Liver (tissue), 8 donors: ENCODE measurements at regions not wholly inside any gene's neighbourhood (a gene's known extent, or its start where the extent isn't known, plus 50 kb on each side); places are given as distances from the start of the nearest gene placed in this dataset.

ENCODE experiments used
- DNase-seq: peaks from one replicate; pipeline ENCODE4 v3.0.0-alpha.2; 2017; ENCODE audit warnings: low spot score
- H3K27ac ChIP-seq, 2 donors: one replicate each; pipeline ENCODE4 v1.7.0; 2013; ENCODE audit warnings: inconsistent platforms in 2 of 2, low read length in 2 of 2, control low read depth in 1 of 2, low read depth in 1 of 2, mild to moderate bottlenecking in 1 of 2
- H3K27me3 ChIP-seq, 4 donors: one replicate each; pipeline versions ENCODE4 v1.6.1 to v1.7.0; 2013; ENCODE audit warnings: low read length in 3 of 4, inconsistent platforms in 1 of 4, mild to moderate bottlenecking in 1 of 4, moderate library complexity in 1 of 4; ENCODE audit not compliant: control insufficient read depth in 4 of 4, insufficient read depth in 4 of 4
- H3K36me3 ChIP-seq, 4 donors: one replicate each; pipeline versions ENCODE4 v1.6.1 to v1.7.0; 2013; ENCODE audit warnings: low read length in 3 of 4, mild to moderate bottlenecking in 3 of 4, low read depth in 1 of 4, moderate library complexity in 1 of 4; ENCODE audit not compliant: control insufficient read depth in 4 of 4, insufficient read depth in 3 of 4
- H3K4me1 ChIP-seq, 4 donors: one replicate each; pipeline versions ENCODE4 v1.6.1 to v1.7.0; 2013; ENCODE audit warnings: low read length in 3 of 4, mild to moderate bottlenecking in 3 of 4, moderate library complexity in 1 of 4; ENCODE audit not compliant: control insufficient read depth in 4 of 4, insufficient read depth in 4 of 4
- H3K4me3 ChIP-seq, 3 donors: one replicate each; pipeline versions ENCODE4 v1.6.1 to v1.7.0; 2013; ENCODE audit warnings: low read length in 3 of 3, control low read depth in 1 of 3, low read depth in 1 of 3, mild to moderate bottlenecking in 1 of 3
- H3K9ac ChIP-seq, 2 donors: one replicate each; pipeline ENCODE4 v1.7.0; 2013; ENCODE audit warnings: low read length in 2 of 2, mild to moderate bottlenecking in 2 of 2, moderate library complexity in 2 of 2, control low read depth in 1 of 2, low read depth in 1 of 2
- H3K9me3 ChIP-seq, 4 donors: one replicate each; pipeline versions ENCODE4 v1.6.1 to v1.7.0; 2013; ENCODE audit warnings: low read length in 3 of 4; ENCODE audit not compliant: control insufficient read depth in 4 of 4
- CTCF ChIP-seq: fragments of 150-350 bp; IDR thresholded peaks from 2 replicates; pipeline ENCODE4 v1.5.1; 2017; ENCODE audit warnings: improper control_type of control experiment, low read depth, low read length; ENCODE audit not compliant: missing input control
- EGR1 ChIP-seq, 2 donors: IDR thresholded peaks; 2 replicates each; pipeline ENCODE4 v1.6.1; 2016 to 2018; ENCODE audit warnings: antibody characterized with exemption in 2 of 2, low read depth in 2 of 2
- FOXA1 ChIP-seq: IDR thresholded peaks from 2 replicates; pipeline ENCODE4 v1.6.1; 2016; ENCODE audit warnings: antibody characterized with exemption
- FOXA2 ChIP-seq: IDR thresholded peaks from 2 replicates; pipeline ENCODE4 v1.6.1; 2016; ENCODE audit warnings: antibody characterized with exemption
- GABPA ChIP-seq, 2 donors: IDR thresholded peaks in 1 of 2; conservative IDR thresholded peaks in 1 of 2; 2 replicates each; pipeline ENCODE4 v1.6.1; 2016; ENCODE audit warnings: antibody characterized with exemption in 2 of 2, mild to moderate bottlenecking in 1 of 2, moderate library complexity in 1 of 2
- HNF4A ChIP-seq, 2 donors: conservative IDR thresholded peaks; 2 replicates each; pipeline ENCODE4 v1.6.1; 2016; ENCODE audit warnings: antibody characterized with exemption in 2 of 2, mild to moderate bottlenecking in 2 of 2
- HNF4G ChIP-seq: IDR thresholded peaks from 2 replicates; pipeline ENCODE4 v1.6.1; 2016; ENCODE audit warnings: antibody characterized with exemption
- JUND ChIP-seq, 2 donors: IDR thresholded peaks; 2 replicates each; pipeline ENCODE4 v1.6.1; 2016; ENCODE audit warnings: antibody characterized with exemption in 2 of 2
- NR2F2 ChIP-seq: IDR thresholded peaks from 2 replicates; pipeline ENCODE4 v1.6.1; 2016; ENCODE audit warnings: antibody characterized with exemption
- RAD21 ChIP-seq, 2 donors: IDR thresholded peaks; 2 replicates each; pipeline ENCODE4 v1.6.1; 2016; ENCODE audit warnings: antibody characterized with exemption in 2 of 2, mild to moderate bottlenecking in 2 of 2
- REST ChIP-seq: IDR thresholded peaks from 2 replicates; pipeline ENCODE4 v1.6.1; 2016; ENCODE audit warnings: antibody characterized with exemption, mild to moderate bottlenecking
- RXRA ChIP-seq, 2 donors: IDR thresholded peaks; 2 replicates each; pipeline ENCODE4 v1.6.1; 2017 to 2018; ENCODE audit warnings: antibody characterized with exemption in 2 of 2, mild to moderate bottlenecking in 1 of 2
- SP1 ChIP-seq: IDR thresholded peaks from 2 replicates; pipeline ENCODE4 v1.6.1; 2018; ENCODE audit warnings: antibody characterized with exemption, mild to moderate bottlenecking
- TAF1 ChIP-seq: conservative IDR thresholded peaks from 2 replicates; pipeline ENCODE4 v1.6.1; 2016; ENCODE audit warnings: antibody characterized with exemption, mild to moderate bottlenecking
- YY1 ChIP-seq: IDR thresholded peaks from 2 replicates; pipeline ENCODE4 v1.6.1; 2016; ENCODE audit warnings: antibody characterized with exemption, mild to moderate bottlenecking
- ZBTB33 ChIP-seq: IDR thresholded peaks from 2 replicates; pipeline ENCODE4 v1.6.1; 2016; ENCODE audit warnings: antibody characterized with exemption
- WGBS: extraction: QIAGEN DNeasy Blood & Tissue Kit; methylation state at CpG from one replicate; pipeline ENCODE4 v1.1.7; 2013; 5-methylcytosine and 5-hydroxymethylcytosine counted together
- TF ChIP-seq, protein P1 (sequence below): IDR thresholded peaks from 2 replicates; pipeline ENCODE4 v1.6.1; 2016; ENCODE audit warnings: antibody characterized with exemption
- TF ChIP-seq, protein P2 (sequence below): IDR thresholded peaks from 2 replicates; pipeline ENCODE4 v1.6.1; 2016; ENCODE audit warnings: antibody characterized with exemption
- donor health status: healthy.
- donor health status: healthy.
- donor health status: healthy.
- donor health status: healthy.
- donor health status: healthy.

GRCh38 chr6:141026504-141026903 is 1106.2 kb upstream of the GJE1 start:
- peak overlapping the region in 1 of 2 donors; percentile 50 for H3K9ac ChIP-seq
- TF ChIP-seq EGR1 (IDR thresholded peaks at IDR 0.05; ENCODE audit: low read depth in 2 of 2) (no peak), YY1 (peak; percentile 75), FOXA2 (peak; percentile 89), TAF1 (no peak), RAD21 (IDR thresholded peaks at IDR 0.05) (peak; percentile 54 to 68), CTCF (no peak), GABPA (IDR thresholded peaks at IDR 0.05 in 1 of 2, conservative IDR thresholded peaks at IDR 0.05 in 1 of 2) (no peak), HNF4A (conservative IDR thresholded peaks at IDR 0.05) (peak; percentile 78 to 94), RXRA (IDR thresholded peaks at IDR 0.05) (peak in 1 of 2 donors; percentile 81), FOXA1 (no peak), REST (peak; percentile 73), SP1 (peak; percentile 78), JUND (IDR thresholded peaks at IDR 0.05) (peak; percentile 41 to 83), HNF4G (peak; percentile 40), NR2F2 (no peak), ZBTB33 (peak; percentile 78)
- TF ChIP-seq, protein P1, sequence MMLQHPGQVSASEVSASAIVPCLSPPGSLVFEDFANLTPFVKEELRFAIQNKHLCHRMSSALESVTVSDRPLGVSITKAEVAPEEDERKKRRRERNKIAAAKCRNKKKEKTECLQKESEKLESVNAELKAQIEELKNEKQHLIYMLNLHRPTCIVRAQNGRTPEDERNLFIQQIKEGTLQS, result peak; percentile 27
- TF ChIP-seq, protein P2, sequence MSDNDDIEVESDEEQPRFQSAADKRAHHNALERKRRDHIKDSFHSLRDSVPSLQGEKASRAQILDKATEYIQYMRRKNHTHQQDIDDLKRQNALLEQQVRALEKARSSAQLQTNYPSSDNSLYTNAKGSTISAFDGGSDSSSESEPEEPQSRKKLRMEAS, result peak; percentile 79
- no peaks in the 10 kb centered on the region for H3K36me3 ChIP-seq
- WGBS, result 27% methylated on average over 1 of the region's 1 CpG
- DNase-seq, result no peak
- H3K27me3 ChIP-seq, result no peaks in the 10 kb centered on the region
- no peak overlapping the region for H3K4me3 ChIP-seq
- peaks cover 0 to 14% (median 9%) of the 10 kb centered on the region in 4 donors for H3K4me1 ChIP-seq
- peak overlapping the region; percentile 45 to 75 for H3K27ac ChIP-seq
- H3K9me3 ChIP-seq, result no peaks in the 10 kb centered on the region
